ENCODE measurements at regions not wholly inside any gene's neighbourhood (a gene's known extent, or its start where the extent isn't known, plus 50 kb on each side); places are given as distances from the start of the nearest gene placed in this dataset.
"Not testable (repeated sequence)": the region's sequence is repeated elsewhere in the genome, so short reads cannot be mapped to it uniquely, and the experiment has no call there.

DNA sequence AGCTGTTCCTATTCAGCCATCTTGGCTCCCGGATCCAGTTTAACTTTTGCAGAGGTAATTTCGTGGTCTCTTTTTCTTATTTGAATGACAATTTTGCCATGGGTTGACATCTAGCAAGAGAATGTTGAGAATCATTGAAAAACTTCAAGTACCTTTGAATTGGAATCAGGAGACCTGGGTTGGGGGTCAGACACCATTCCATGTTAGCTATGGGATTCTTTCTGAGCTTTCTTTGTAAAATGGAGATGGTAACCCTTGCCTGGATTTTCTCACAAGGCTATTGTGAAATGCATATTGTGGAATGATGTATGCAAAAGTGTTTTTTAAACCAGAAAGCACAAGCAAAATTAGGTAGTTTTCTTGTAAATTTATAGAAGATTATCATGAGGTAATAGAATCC is 79.1 kb upstream of the HAND2 start:
- intact Hi-C loops (cut with DNase I) = no loop called here
- no peak for DNase-seq

DNA sequence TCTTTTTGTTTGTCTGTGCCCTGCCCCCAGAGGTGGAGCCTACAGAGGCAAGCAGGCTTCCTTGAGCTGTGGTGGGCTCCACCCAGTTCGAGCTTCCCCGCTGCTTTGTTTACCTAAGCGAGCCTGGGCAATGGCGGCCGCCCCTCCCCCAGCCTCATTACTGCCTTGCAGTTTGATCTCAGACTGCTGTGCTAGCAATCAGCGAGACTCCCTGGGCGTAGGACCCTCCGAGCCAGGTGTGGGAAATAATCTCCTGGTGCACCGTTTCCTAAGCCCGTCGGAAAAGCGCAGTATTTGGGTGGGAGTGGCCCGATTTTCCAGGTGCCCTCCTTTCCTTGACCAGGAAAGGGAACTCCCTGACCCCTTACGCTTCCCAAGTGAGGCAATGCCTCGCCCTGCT is 78.6 kb upstream of the HAND2 start:
- DNase-seq; intact Hi-C loops (cut with DNase I): not testable (repeated sequence)

GRCh38 chr4:173591760-173592159 is 61.7 kb upstream of the HAND2 start:
- intact Hi-C loops (cut with DNase I) = no loop called here
- no peak for DNase-seq

DNA sequence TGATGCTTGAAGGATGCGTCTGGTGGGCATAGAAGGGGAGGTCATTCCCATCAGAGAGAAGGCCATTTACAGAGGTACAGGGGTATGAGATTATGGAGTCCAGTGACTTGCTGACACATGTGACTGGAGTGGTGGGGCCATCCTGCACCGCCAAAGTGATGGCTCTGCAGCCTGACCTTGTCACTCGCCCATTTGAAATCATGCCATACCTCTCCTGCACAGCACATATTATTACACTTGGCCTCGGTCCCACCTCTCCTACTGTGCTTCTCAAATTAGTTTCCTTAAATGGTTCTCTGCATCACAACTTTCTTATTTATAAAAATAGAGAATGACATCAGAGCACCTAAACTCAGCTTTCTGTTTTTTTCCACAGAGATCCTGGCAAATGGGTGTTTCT is 60.7 kb upstream of the HAND2 start:
- DNase-seq = no peak
- intact Hi-C loops (cut with DNase I) = no loop called here

DNA sequence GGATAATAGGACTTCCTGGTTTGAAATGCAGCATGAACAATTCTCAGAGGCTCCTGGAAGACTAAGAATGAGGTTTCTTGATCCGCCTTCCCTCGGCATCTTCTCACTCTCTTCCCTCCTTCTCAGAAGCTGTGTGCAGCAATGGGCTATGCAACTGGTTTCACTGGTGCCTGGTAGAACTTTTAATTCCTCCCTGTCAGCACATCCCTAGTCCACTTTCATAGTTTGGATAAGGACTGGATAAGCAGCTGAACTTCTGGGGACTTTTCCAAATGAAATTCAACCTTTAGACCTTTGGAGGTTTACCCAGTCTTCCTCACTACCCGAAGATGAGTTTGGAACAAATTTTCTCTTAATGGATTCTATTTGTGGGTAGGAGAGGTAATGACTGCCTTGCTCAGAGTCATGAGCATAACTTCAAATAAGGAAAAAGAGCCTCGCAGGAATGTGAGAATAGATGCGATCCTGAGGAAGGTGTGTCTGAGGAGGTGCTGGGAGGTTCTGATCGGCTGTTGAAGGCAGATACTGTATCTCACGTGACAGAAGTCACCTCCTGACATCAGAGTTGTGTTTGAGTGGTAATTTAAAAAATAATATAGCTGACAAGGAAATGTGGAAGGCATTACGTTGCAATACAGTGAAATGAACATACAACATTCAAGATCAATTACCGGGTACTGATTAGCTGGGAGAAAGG is 56.0 kb upstream of the HAND2 start:
- intact Hi-C loops (cut with DNase I) = no loop called here

DNA sequence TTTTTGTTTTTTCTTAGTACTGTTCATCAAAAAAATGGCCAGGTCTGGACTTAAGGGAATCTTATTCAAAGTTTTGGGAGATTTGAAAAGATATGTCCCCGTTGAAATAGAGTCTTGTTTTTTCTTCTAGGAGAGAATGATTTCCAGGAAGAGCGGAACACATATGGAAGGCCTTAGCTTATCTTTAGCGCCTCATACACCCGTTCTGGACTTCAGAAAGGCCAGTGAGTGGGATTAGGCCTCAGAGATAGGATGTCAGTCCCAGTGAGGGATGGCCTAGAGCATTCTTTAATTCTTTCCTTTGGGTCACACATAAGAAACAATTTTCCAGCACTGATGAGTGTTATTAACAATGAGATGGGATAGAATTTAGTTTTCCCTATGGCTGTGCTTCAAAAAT is 54.5 kb upstream of the HAND2 start:
- intact Hi-C loops (cut with DNase I) = no loop called here
- DNase-seq = no peak

More for the DNA sequence above, 56.0 kb upstream of the HAND2 start:
- DNase-seq = no peak
